A673 (cell line): ENCODE measurements at regions not wholly inside any gene's neighbourhood (a gene's known extent, or its start where the extent isn't known, plus 50 kb on each side); places are given as distances from the start of the nearest gene placed in this dataset.

ENCODE experiments used
- BruUV-seq: library from RNA; stranded (reverse); fragments of 400-500 nt; replicated peaks from 2 replicates; lab custom pipeline; 2021; lab: Mats Ljungman, UMichigan
- CTCF ChIA-PET: fragments of 300-600 bp; sonication (Branson Sonifier 250); formaldehyde crosslinking; loops from one replicate; lab custom pipeline; 2022; ENCODE audit warnings: antibody characterized with exemption; lab: Charles Lee
- POLR2A ChIA-PET: fragments of 300-600 bp; sonication (Branson Sonifier 250); formaldehyde crosslinking; loops from one replicate; lab custom pipeline; 2022; ENCODE audit warnings: antibody characterized with exemption; ENCODE audit not compliant: low non-redundant PET; lab: Charles Lee
- DNase-seq: peaks from one replicate; pipeline ENCODE4 v3.0.0-alpha.2; 2015; ENCODE audit warnings: low spot score
- H3K27ac ChIP-seq: fragments of 200-600 bp; sonication (generic); 2 replicates; pipeline ENCODE4 v1.5.1; 2016; ENCODE audit warnings: mixed run types, low read depth, mild to moderate bottlenecking, mixed read lengths, antibody characterized with exemption, low read length; ENCODE audit not compliant: poor library complexity, severe bottlenecking
- H3K27me3 ChIP-seq: fragments of 200-600 bp; sonication (generic); replicated peaks from 2 replicates; pipeline ENCODE4 v1.6.1; 2017; ENCODE audit warnings: mixed run types, low read depth, mild to moderate bottlenecking, mixed read lengths, antibody characterized with exemption, low read length; ENCODE audit not compliant: insufficient read depth, poor library complexity
- H3K36me3 ChIP-seq: fragments of 200-600 bp; sonication (generic); 2 replicates; pipeline ENCODE4 v1.6.1; 2016; ENCODE audit warnings: mixed run types, mild to moderate bottlenecking, mixed read lengths, antibody characterized with exemption, low read length; ENCODE audit not compliant: insufficient read depth, poor library complexity, severe bottlenecking
- H3K4me1 ChIP-seq: fragments of 200-600 bp; sonication (generic); 2 replicates; pipeline ENCODE4 v1.6.1; 2017; ENCODE audit warnings: mixed run types, mild to moderate bottlenecking, mixed read lengths, antibody characterized with exemption, low read length; ENCODE audit not compliant: insufficient read depth, poor library complexity, severe bottlenecking
- H3K4me3 ChIP-seq: fragments of 200-600 bp; sonication (generic); 2 replicates; pipeline ENCODE4 v1.5.1; 2016; ENCODE audit warnings: low read depth, mixed run types, mild to moderate bottlenecking, mixed read lengths, low read length; ENCODE audit not compliant: poor library complexity, severe bottlenecking
- H3K9me3 ChIP-seq: fragments of 200-600 bp; sonication (generic); 2 replicates; pipeline ENCODE4 v1.6.1; 2016; ENCODE audit warnings: mixed run types, low read depth, mild to moderate bottlenecking, mixed read lengths, antibody characterized with exemption, low read length; ENCODE audit not compliant: poor library complexity, severe bottlenecking
- EZH2 ChIP-seq: fragments of 200-600 bp; sonication (generic); IDR thresholded peaks from 2 replicates; pipeline ENCODE4 v1.6.1; 2017; ENCODE audit warnings: borderline replicate concordance, low read depth, mild to moderate bottlenecking, mixed read lengths, antibody characterized with exemption, low read length; ENCODE audit not compliant: poor library complexity, severe bottlenecking
- intact Hi-C: fragments of 100-400 bp; cut with micrococcal nuclease; formaldehyde crosslinking; loops from one replicate; pipeline ENCODE4 v1.10.0; 2022; ENCODE audit not compliant: unreplicated experiment
- TF ChIP-seq, protein P1 (sequence below): fragments of 300-800, 200-600 bp; sonication (generic); conservative IDR thresholded peaks from 2 replicates; pipeline ENCODE4 v1.5.1; 2017; ENCODE audit warnings: low read depth, mild to moderate bottlenecking, antibody characterized with exemption, low read length, moderate library complexity, mixed read lengths

DNA sequence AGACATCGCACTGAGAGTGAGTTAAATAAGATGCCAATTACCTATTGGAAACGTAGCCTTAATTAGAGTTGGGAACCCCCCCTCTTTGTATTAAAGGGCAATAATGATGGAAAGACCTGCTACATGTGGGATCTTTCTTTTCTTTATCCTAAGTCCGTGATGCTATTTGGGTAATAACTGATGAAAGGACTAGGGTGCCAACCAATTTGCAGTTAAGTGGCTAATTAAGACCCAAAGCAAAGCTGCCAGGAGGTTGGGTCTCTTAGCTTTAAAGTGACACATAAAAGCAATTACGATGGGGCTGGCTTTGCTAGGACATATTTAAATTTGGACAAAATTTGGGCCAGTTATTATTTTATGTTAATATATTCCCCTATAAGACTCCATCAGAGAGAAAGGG lies 728.8 kb downstream of the NR2F1-AS1 start:
- Histone ChIP-seq H3K27ac (no peak overlapping the region), H3K9me3 (no peaks in the 10 kb centered on the region), H3K4me3 (no peak overlapping the region), H3K4me1 (peaks cover 4% of the 10 kb centered on the region), H3K27me3 (no peaks in the 10 kb centered on the region), H3K36me3 (no peaks in the 10 kb centered on the region)
- DNase-seq, result no peak
- ChIA-PET CTCF (no interaction called here), POLR2A (no interaction called here)
- BruUV-seq, result no TSS peak
- intact Hi-C loops, result no loop called here
- TF ChIP-seq, protein P1, sequence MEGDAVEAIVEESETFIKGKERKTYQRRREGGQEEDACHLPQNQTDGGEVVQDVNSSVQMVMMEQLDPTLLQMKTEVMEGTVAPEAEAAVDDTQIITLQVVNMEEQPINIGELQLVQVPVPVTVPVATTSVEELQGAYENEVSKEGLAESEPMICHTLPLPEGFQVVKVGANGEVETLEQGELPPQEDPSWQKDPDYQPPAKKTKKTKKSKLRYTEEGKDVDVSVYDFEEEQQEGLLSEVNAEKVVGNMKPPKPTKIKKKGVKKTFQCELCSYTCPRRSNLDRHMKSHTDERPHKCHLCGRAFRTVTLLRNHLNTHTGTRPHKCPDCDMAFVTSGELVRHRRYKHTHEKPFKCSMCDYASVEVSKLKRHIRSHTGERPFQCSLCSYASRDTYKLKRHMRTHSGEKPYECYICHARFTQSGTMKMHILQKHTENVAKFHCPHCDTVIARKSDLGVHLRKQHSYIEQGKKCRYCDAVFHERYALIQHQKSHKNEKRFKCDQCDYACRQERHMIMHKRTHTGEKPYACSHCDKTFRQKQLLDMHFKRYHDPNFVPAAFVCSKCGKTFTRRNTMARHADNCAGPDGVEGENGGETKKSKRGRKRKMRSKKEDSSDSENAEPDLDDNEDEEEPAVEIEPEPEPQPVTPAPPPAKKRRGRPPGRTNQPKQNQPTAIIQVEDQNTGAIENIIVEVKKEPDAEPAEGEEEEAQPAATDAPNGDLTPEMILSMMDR, result no peak
- no peak for TF ChIP-seq EZH2

DNA sequence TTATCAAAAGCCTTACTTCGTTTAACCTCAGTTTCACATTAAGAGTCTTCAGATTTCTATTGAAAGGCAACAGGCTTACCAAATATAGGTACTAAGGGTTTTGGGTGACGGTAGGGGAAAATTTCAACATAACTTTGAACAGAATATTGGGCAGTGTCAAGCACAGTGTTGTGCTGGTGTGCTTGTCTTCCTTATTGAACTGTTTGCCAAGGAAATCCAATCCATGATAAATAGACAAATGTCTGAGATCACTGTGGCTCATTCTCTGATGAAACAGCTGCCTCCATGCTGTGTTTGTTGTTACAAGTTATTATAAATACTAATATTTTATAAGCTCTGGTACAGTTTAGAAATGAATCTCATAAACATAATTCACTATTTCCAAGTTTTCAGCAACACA lies 730.1 kb downstream of the NR2F1-AS1 start:
- Histone ChIP-seq H3K27me3 (no peaks in the 10 kb centered on the region), H3K36me3 (no peaks in the 10 kb centered on the region), H3K4me1 (peaks cover 4% of the 10 kb centered on the region), H3K27ac (no peak overlapping the region), H3K4me3 (no peak overlapping the region), H3K9me3 (no peaks in the 10 kb centered on the region)
- no TSS peak for BruUV-seq
- no peak for DNase-seq
- ChIA-PET POLR2A (no interaction called here), CTCF (no interaction called here)
- TF ChIP-seq, protein P1, result no peak
- no peak for TF ChIP-seq EZH2
- intact Hi-C loops, result no loop called here

DNA sequence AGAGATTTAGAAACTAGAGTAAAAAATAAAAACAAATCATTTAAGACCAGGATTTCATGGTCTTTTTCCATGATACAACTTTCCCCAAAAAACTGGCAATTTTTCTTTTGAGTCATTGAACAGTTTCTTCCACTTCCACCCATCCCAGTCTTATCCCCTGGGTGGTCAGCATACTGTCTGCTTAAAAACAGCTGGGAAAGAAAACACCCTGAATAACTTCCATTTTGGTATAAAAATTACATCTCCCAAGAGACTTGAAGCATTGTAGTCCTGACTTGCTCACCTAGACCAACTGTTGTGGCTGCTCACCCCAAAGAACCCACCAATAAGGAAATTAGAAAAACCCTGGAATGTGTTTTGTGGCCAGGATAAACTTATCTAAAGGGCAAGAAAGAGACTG lies 731.3 kb downstream of the NR2F1-AS1 start:
- Histone ChIP-seq H3K9me3 (no peaks in the 10 kb centered on the region), H3K27ac (no peak overlapping the region), H3K27me3 (no peaks in the 10 kb centered on the region), H3K36me3 (no peaks in the 10 kb centered on the region), H3K4me3 (no peak overlapping the region), H3K4me1 (peaks cover 4% of the 10 kb centered on the region)
- intact Hi-C loops, result no loop called here
- POLR2A ChIA-PET, result no interaction called here
- CTCF ChIA-PET, result no interaction called here
- no peak for TF ChIP-seq EZH2
- TF ChIP-seq, protein P1, result no peak
- no peak for DNase-seq
- BruUV-seq, result no TSS peak
